GM12864 (cell line): ENCODE measurements at regions not wholly inside any gene's neighbourhood (a gene's known extent, or its start where the extent isn't known, plus 50 kb on each side); places are given as distances from the start of the nearest gene placed in this dataset.
"Not testable (repeated sequence)": the region's sequence is repeated elsewhere in the genome, so short reads cannot be mapped to it uniquely, and the experiment has no call there.

Source experiments
- DNase-seq: peaks from one replicate; pipeline ENCODE4 v3.0.0-alpha.2; 2011; ENCODE audit warnings: low read depth
- H3K4me3 ChIP-seq: 2 replicates; pipeline ENCODE4 v1.5.1; 2011; ENCODE audit warnings: mild to moderate bottlenecking, low read depth, low read length, control low read depth
- CTCF ChIP-seq: IDR thresholded peaks from 2 replicates; pipeline ENCODE4 v1.5.1; 2011; ENCODE audit warnings: low read depth, mild to moderate bottlenecking, moderate library complexity, low read length, control low read depth, inconsistent platforms; ENCODE audit errors: missing control alignments

- DNase-seq, H3K4me3 ChIP-seq: not testable (repeated sequence)
- peak; percentile 60 for TF ChIP-seq CTCF
Observed at GRCh38 chr1:146478125-146478720, 249.4 kb upstream of the NOTCH2NLA start.

GRCh38 chr1:146475086-146475485 lies 246.3 kb upstream of the NOTCH2NLA start:
- not testable (repeated sequence) for H3K4me3 ChIP-seq, DNase-seq

GRCh38 chr1:146474216-146474615 lies 245.4 kb upstream of the NOTCH2NLA start:
- not testable (repeated sequence) for DNase-seq, H3K4me3 ChIP-seq

- DNase-seq, result not testable (repeated sequence)
- peak overlapping the region; percentile 28 for H3K4me3 ChIP-seq
Observed at GRCh38 chr1:146472192-146472861, 243.5 kb upstream of the NOTCH2NLA start.

- H3K4me3 ChIP-seq, DNase-seq: not testable (repeated sequence)
Observed at GRCh38 chr1:146459939-146460338, 231.1 kb upstream of the NOTCH2NLA start.

GRCh38 chr1:146459308-146459707 lies 230.5 kb upstream of the NOTCH2NLA start:
- not testable (repeated sequence) for DNase-seq, H3K4me3 ChIP-seq

- DNase-seq, H3K4me3 ChIP-seq: not testable (repeated sequence)
Observed at GRCh38 chr1:146448877-146449246, 220.0 kb upstream of the NOTCH2NLA start.

GRCh38 chr1:146448212-146448876 lies 219.5 kb upstream of the NOTCH2NLA start:
- DNase-seq, result not testable (repeated sequence)

GRCh38 chr1:146443871-146444222 lies 215.0 kb upstream of the NOTCH2NLA start:
- H3K4me3 ChIP-seq, DNase-seq: not testable (repeated sequence)

More at GRCh38 chr1:146448212-146448876, 219.5 kb upstream of the NOTCH2NLA start:
- peak; percentile 17 for TF ChIP-seq CTCF
- H3K4me3 ChIP-seq, result not testable (repeated sequence)

- H3K4me3 ChIP-seq, DNase-seq: not testable (repeated sequence)
Observed at GRCh38 chr1:146443088-146443870, 214.5 kb upstream of the NOTCH2NLA start.

- not testable (repeated sequence) for DNase-seq, H3K4me3 ChIP-seq
Observed at GRCh38 chr1:146438543-146438942, 209.7 kb upstream of the NOTCH2NLA start.

GRCh38 chr1:146416642-146417041 lies 187.8 kb upstream of the NOTCH2NLA start:
- not testable (repeated sequence) for H3K4me3 ChIP-seq, DNase-seq

GRCh38 chr1:146415017-146415416 lies 186.2 kb upstream of the NOTCH2NLA start:
- DNase-seq, H3K4me3 ChIP-seq: not testable (repeated sequence)

- H3K4me3 ChIP-seq, DNase-seq: not testable (repeated sequence)
Observed at GRCh38 chr1:146413911-146414310, 185.1 kb upstream of the NOTCH2NLA start.

GRCh38 chr1:146411923-146412322 lies 183.1 kb upstream of the NOTCH2NLA start:
- not testable (repeated sequence) for H3K4me3 ChIP-seq, DNase-seq

GRCh38 chr1:146409817-146410441 lies 181.1 kb upstream of the NOTCH2NLA start:
- not testable (repeated sequence) for DNase-seq, H3K4me3 ChIP-seq
